22Rv1 (cell line): ENCODE measurements at regions not wholly inside any gene's neighbourhood (a gene's known extent, or its start where the extent isn't known, plus 50 kb on each side); places are given as distances from the start of the nearest gene placed in this dataset.

Experiments
- ZFX ChIP-seq: fragments of 450-650 bp; IDR thresholded peaks from 2 replicates; pipeline ENCODE4 v1.6.1; 2017; ENCODE audit warnings: antibody characterized with exemption, borderline replicate concordance
- TF ChIP-seq, protein P1 (sequence below): fragments of 450-650 bp; IDR thresholded peaks from 2 replicates; pipeline ENCODE4 v1.5.1; 2017; ENCODE audit warnings: mild to moderate bottlenecking

DNA sequence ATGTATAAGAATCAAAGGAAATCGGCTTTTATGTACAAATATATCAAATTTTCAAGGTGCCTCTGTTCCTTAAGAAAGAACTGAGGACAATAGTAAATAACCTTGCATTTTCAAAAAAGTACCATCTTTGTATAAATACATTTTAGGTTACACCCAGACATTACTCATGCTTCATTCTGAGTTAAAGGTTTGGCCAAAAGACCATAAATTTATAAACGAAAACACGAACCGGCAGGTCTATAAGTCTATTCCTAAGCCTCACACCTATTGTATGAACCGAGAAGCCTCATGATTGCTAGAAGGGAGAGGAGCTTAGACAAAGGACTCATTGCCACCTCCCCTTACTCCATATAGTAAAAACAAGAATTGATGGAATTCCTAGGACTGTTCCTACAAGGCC is 94.6 kb upstream of the PSMD7 start:
- TF ChIP-seq, protein P1, sequence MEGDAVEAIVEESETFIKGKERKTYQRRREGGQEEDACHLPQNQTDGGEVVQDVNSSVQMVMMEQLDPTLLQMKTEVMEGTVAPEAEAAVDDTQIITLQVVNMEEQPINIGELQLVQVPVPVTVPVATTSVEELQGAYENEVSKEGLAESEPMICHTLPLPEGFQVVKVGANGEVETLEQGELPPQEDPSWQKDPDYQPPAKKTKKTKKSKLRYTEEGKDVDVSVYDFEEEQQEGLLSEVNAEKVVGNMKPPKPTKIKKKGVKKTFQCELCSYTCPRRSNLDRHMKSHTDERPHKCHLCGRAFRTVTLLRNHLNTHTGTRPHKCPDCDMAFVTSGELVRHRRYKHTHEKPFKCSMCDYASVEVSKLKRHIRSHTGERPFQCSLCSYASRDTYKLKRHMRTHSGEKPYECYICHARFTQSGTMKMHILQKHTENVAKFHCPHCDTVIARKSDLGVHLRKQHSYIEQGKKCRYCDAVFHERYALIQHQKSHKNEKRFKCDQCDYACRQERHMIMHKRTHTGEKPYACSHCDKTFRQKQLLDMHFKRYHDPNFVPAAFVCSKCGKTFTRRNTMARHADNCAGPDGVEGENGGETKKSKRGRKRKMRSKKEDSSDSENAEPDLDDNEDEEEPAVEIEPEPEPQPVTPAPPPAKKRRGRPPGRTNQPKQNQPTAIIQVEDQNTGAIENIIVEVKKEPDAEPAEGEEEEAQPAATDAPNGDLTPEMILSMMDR, result no peak
- TF ChIP-seq ZFX, result no peak
